HEK293 (cell line): ENCODE measurements at regions not wholly inside any gene's neighbourhood (a gene's known extent, or its start where the extent isn't known, plus 50 kb on each side); places are given as distances from the start of the nearest gene placed in this dataset.

ENCODE experiments used
- CTCF ChIA-PET: fragments of 350-600 bp; formaldehyde crosslinking; extraction: SDS; loops from one replicate; lab custom pipeline; 2021; ENCODE audit warnings: antibody characterized with exemption; lab: Yijun Ruan, JAX
- POLR2A ChIA-PET: fragments of 300-600 bp; formaldehyde crosslinking; extraction: SDS; loops from one replicate; lab custom pipeline; 2020; ENCODE audit warnings: antibody characterized with exemption, inconsistent platforms; lab: Yijun Ruan, JAX
- H3K27ac ChIP-seq: fragments of 200-500 bp; sonication (Bioruptor generic); 2 replicates; pipeline ENCODE4 v1.5.1; 2014; ENCODE audit warnings: low read depth, low read length, control low read depth, inconsistent platforms; ENCODE audit errors: extremely low read depth
- H3K36me3 ChIP-seq, 2 experiments: fragments of 200-500 bp in 1 of 2; sonication (Bioruptor generic) in 1 of 2; 1 replicate in 1 of 2; 2 replicates in 1 of 2; pipeline ENCODE4 v1.5.1; 2014 to 2017; ENCODE audit warnings: inconsistent platforms in 2 of 2, low read length in 2 of 2; ENCODE audit not compliant: control insufficient read depth in 2 of 2, insufficient read depth in 1 of 2
- H3K4me1 ChIP-seq: fragments of 200-500 bp; sonication (Bioruptor generic); 2 replicates; pipeline ENCODE4 v1.5.1; 2014; ENCODE audit warnings: mild to moderate bottlenecking, low read length, inconsistent platforms; ENCODE audit not compliant: control insufficient read depth, insufficient read depth
- H3K4me3 ChIP-seq: 2 replicates; pipeline ENCODE4 v1.5.1; 2011; ENCODE audit warnings: low read depth, mild to moderate bottlenecking, control low read depth, low read length, moderate library complexity
- H3K9me3 ChIP-seq: fragments of 200-500 bp; sonication (Bioruptor generic); 2 replicates; pipeline ENCODE4 v1.5.1; 2014; ENCODE audit warnings: low read depth, low read length, inconsistent platforms; ENCODE audit not compliant: control insufficient read depth, insufficient read depth
- ATF2 ChIP-seq: fragments of 450-650 bp; formaldehyde crosslinking; IDR thresholded peaks from 2 replicates; pipeline ENCODE4 v1.5.1; 2016; ENCODE audit warnings: missing biosample characterization, missing genetic modification characterization, low read depth
- KLF1 ChIP-seq: fragments of 450-650 bp; formaldehyde crosslinking; IDR thresholded peaks from 2 replicates; pipeline ENCODE4 v1.5.1; 2016; ENCODE audit warnings: missing biosample characterization, missing genetic modification characterization
- MZF1 ChIP-seq: fragments of 450-650 bp; formaldehyde crosslinking; IDR thresholded peaks from 2 replicates; pipeline ENCODE4 v1.5.1; 2017; ENCODE audit warnings: missing biosample characterization, missing genetic modification characterization, borderline replicate concordance
- PRDM1 ChIP-seq: fragments of 450-650 bp; formaldehyde crosslinking; IDR thresholded peaks from 2 replicates; pipeline ENCODE4; 2016; ENCODE audit warnings: missing biosample characterization, missing genetic modification characterization
- SALL2 ChIP-seq: fragments of 450-650 bp; formaldehyde crosslinking; IDR thresholded peaks from 2 replicates; pipeline ENCODE4 v1.5.0; 2017; ENCODE audit warnings: missing biosample characterization, mild to moderate bottlenecking, missing genetic modification characterization, borderline replicate concordance
- SCRT2 ChIP-seq: fragments of 450-650 bp; formaldehyde crosslinking; IDR thresholded peaks from 2 replicates; pipeline ENCODE4 v1.5.1; 2016; ENCODE audit warnings: missing biosample characterization, missing genetic modification characterization
- SP7 ChIP-seq: fragments of 450-650 bp; formaldehyde crosslinking; IDR thresholded peaks from 2 replicates; pipeline ENCODE4 v1.5.1; 2016; ENCODE audit warnings: missing biosample characterization, missing genetic modification characterization
- ZBTB17 ChIP-seq: fragments of 450-650 bp; formaldehyde crosslinking; IDR thresholded peaks from 2 replicates; pipeline ENCODE4 v1.5.1; 2016; ENCODE audit warnings: missing biosample characterization, missing genetic modification characterization
- ZEB2 ChIP-seq: fragments of 450-650 bp; formaldehyde crosslinking; IDR thresholded peaks from 2 replicates; pipeline ENCODE4 v1.5.1; 2016; ENCODE audit warnings: missing biosample characterization, missing genetic modification characterization
- ZNF366 ChIP-seq: fragments of 450-650 bp; formaldehyde crosslinking; conservative IDR thresholded peaks from 2 replicates; pipeline ENCODE4 v1.5.1; 2016; ENCODE audit warnings: missing biosample characterization, missing genetic modification characterization
- ZNF48 ChIP-seq: fragments of 450-650 bp; formaldehyde crosslinking; IDR thresholded peaks from 2 replicates; pipeline ENCODE4 v1.5.1; 2016; ENCODE audit warnings: missing biosample characterization, missing genetic modification characterization
- ZNF585B ChIP-seq: fragments of 450-650 bp; formaldehyde crosslinking; IDR thresholded peaks from 2 replicates; pipeline ENCODE4 v1.5.1; 2016; ENCODE audit warnings: missing biosample characterization, missing genetic modification characterization
- ZNF629 ChIP-seq: fragments of 450-650 bp; formaldehyde crosslinking; IDR thresholded peaks from 2 replicates; pipeline ENCODE4 v1.5.1; 2017; ENCODE audit warnings: missing biosample characterization, missing genetic modification characterization
- ZSCAN16 ChIP-seq: fragments of 450-650 bp; formaldehyde crosslinking; IDR thresholded peaks from 2 replicates; pipeline ENCODE4 v1.5.1; 2016; ENCODE audit warnings: missing biosample characterization, missing genetic modification characterization
- ZSCAN5A ChIP-seq: fragments of 450-650 bp; formaldehyde crosslinking; IDR thresholded peaks from 2 replicates; pipeline ENCODE4 v1.5.1; 2016; ENCODE audit warnings: missing biosample characterization, missing genetic modification characterization
- ZXDB ChIP-seq: fragments of 450-650 bp; formaldehyde crosslinking; IDR thresholded peaks from 2 replicates; pipeline ENCODE4 v1.5.1; 2016; ENCODE audit warnings: missing biosample characterization, missing genetic modification characterization
- TF ChIP-seq, protein P1 (sequence below): fragments of 450-650 bp; formaldehyde crosslinking; IDR thresholded peaks from 2 replicates; pipeline ENCODE4 v1.5.1; 2017; ENCODE audit warnings: missing biosample characterization, mild to moderate bottlenecking, missing genetic modification characterization, moderate library complexity

GRCh38 chr6:30820193-30820592, 64.1 kb upstream of the DDR1 start:
- ChIA-PET CTCF (interaction anchor here (0.6 to 20.6 kb wide), 25 partner anchors 9 to 311 kb away, joined by 3 to 332 read pairs (median 4); partner anchors contain the start of genes DDR1, GTF2H4 and IER3), POLR2A (interaction anchor here (0.9 to 2.9 kb wide), 5 partner anchors 56 to 78 kb away, joined by 3 to 12 read pairs (median 4); partner anchors contain the start of genes FLOT1 and IER3)
- Histone ChIP-seq H3K4me1 (peaks cover 9% of the 10 kb centered on the region; the same call in 1 of the 2 replicates), H3K4me3 (no peak overlapping the region), H3K9me3 (no peaks in the 10 kb centered on the region), H3K36me3 (no peaks in the 10 kb centered on the region), H3K27ac (no peak overlapping the region)
- TF ChIP-seq ZSCAN5A (tag by site-specific recombination), result no peak
- peak; percentile 50; the same call in 1 of the 2 replicates for TF ChIP-seq SCRT2
- 0 out of 2 replicates have a peak, but pooled peaks have one; percentile 18 for TF ChIP-seq ZNF366 (tag by site-specific recombination)
- TF ChIP-seq KLF1 (tag by site-specific recombination), result peak; percentile 65

GRCh38 chr6:30819297-30819917, 64.9 kb upstream of the DDR1 start:
- no peak overlapping the region for H3K27ac ChIP-seq
- no peak overlapping the region for H3K4me3 ChIP-seq
- CTCF ChIA-PET, result interaction anchor here (0.5 to 20.6 kb wide), 27 partner anchors 8 to 372 kb away, joined by 3 to 332 read pairs (median 4); partner anchors contain the start of genes DDR1, FLOT1 and GTF2H4
- POLR2A ChIA-PET, result interaction anchor here (0.9 to 2.9 kb wide), 7 partner anchors 31 to 77 kb away, joined by 3 to 12 read pairs (median 5); partner anchors contain the start of genes FLOT1 and IER3
- no peaks in the 10 kb centered on the region for H3K36me3 ChIP-seq
- TF ChIP-seq ATF2 (tag by site-specific recombination) (no peak), ZXDB (tag by site-specific recombination) (no peak), SP7 (tag by site-specific recombination) (no peak), ZNF48 (tag by site-specific recombination) (no peak), ZSCAN16 (tag by site-specific recombination) (no peak)
- TF ChIP-seq, protein P1, sequence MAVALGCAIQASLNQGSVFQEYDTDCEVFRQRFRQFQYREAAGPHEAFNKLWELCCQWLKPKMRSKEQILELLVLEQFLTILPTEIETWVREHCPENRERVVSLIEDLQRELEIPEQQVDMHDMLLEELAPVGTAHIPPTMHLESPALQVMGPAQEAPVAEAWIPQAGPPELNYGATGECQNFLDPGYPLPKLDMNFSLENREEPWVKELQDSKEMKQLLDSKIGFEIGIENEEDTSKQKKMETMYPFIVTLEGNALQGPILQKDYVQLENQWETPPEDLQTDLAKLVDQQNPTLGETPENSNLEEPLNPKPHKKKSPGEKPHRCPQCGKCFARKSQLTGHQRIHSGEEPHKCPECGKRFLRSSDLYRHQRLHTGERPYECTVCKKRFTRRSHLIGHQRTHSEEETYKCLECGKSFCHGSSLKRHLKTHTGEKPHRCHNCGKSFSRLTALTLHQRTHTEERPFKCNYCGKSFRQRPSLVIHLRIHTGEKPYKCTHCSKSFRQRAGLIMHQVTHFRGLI (tag by site-specific recombination), result no peak
- peaks cover 9% of the 10 kb centered on the region; the same call in 1 of the 2 replicates for H3K4me1 ChIP-seq
- H3K9me3 ChIP-seq, result no peaks in the 10 kb centered on the region

- Histone ChIP-seq H3K4me3 (no peak overlapping the region), H3K4me1 (peaks cover 9% of the 10 kb centered on the region; the same call in 1 of the 2 replicates), H3K27ac (no peak overlapping the region), H3K36me3 (no peaks in the 10 kb centered on the region), H3K9me3 (no peaks in the 10 kb centered on the region)
- POLR2A ChIA-PET, result interaction anchor here (0.9 to 2.9 kb wide), 4 partner anchors 30 to 75 kb away, joined by 3 to 12 read pairs (median 6); partner anchors contain the start of gene IER3
- TF ChIP-seq ZEB2 (tag by site-specific recombination), result 0 out of 2 replicates have a peak, but pooled peaks have one; percentile 18
- no peak for TF ChIP-seq SALL2 (tag by site-specific recombination)
- no peak for TF ChIP-seq MZF1
- TF ChIP-seq PRDM1 (tag by site-specific recombination), result peak; percentile 66
- 0 out of 2 replicates have a peak, but pooled peaks have one; percentile 13 for TF ChIP-seq ZNF629 (tag by site-specific recombination)
- no peak for TF ChIP-seq ZNF585B (tag by site-specific recombination)
- TF ChIP-seq ZBTB17, result peak; percentile 32; the same call in 1 of the 2 replicates
- CTCF ChIA-PET, result interaction anchor here (0.5 to 5.6 kb wide), 12 partner anchors 7 to 261 kb away, joined by 3 to 43 read pairs (median 4); partner anchors contain the start of genes DHX16 and FLOT1
These were observed 65.9 kb upstream of the DDR1 start for GRCh38 chr6:30818391-30818841.
